ENCODE measurements at regions not wholly inside any gene's neighbourhood (a gene's known extent, or its start where the extent isn't known, plus 50 kb on each side); places are given as distances from the start of the nearest gene placed in this dataset.

GRCh38 chr13:33372251-33372919, 86.8 kb upstream of the STARD13 start:
- DNase-seq (ENCODE audit: extremely low read depth, low read depth): no peak
- no peak for TF ChIP-seq CTCF (IDR thresholded peaks at IDR 0.05; ENCODE audit: low read depth, low read length)

GRCh38 chr13:33373624-33374023, 88.1 kb upstream of the STARD13 start:
- TF ChIP-seq CTCF (IDR thresholded peaks at IDR 0.05; ENCODE audit: low read depth, low read length): no peak; the same call in none of the 2 replicates

GRCh38 chr13:33375421-33375820, 89.9 kb upstream of the STARD13 start:
- DNase-seq (ENCODE audit: extremely low read depth, low read depth): no peak
- TF ChIP-seq CTCF (IDR thresholded peaks at IDR 0.05; ENCODE audit: low read depth, low read length): no peak

More at GRCh38 chr13:33373624-33374023, 88.1 kb upstream of the STARD13 start:
- DNase-seq (ENCODE audit: extremely low read depth, low read depth): no peak

GRCh38 chr13:33376212-33376611, 90.7 kb upstream of the STARD13 start:
- no peak for TF ChIP-seq CTCF (IDR thresholded peaks at IDR 0.05; ENCODE audit: low read depth, low read length)
- no peak for DNase-seq (ENCODE audit: extremely low read depth, low read depth)

GRCh38 chr13:33377411-33377810, 91.9 kb upstream of the STARD13 start:
- no peak for DNase-seq (ENCODE audit: extremely low read depth, low read depth)
- no peak for TF ChIP-seq CTCF (IDR thresholded peaks at IDR 0.05; ENCODE audit: low read depth, low read length)

GRCh38 chr13:33377825-33378224, 92.3 kb upstream of the STARD13 start:
- TF ChIP-seq CTCF (IDR thresholded peaks at IDR 0.05; ENCODE audit: low read depth, low read length): no peak
- no peak for DNase-seq (ENCODE audit: extremely low read depth, low read depth)

- no peak for DNase-seq (ENCODE audit: extremely low read depth, low read depth)
- no peak for TF ChIP-seq CTCF (IDR thresholded peaks at IDR 0.05; ENCODE audit: low read depth, low read length)
Measured at GRCh38 chr13:33379608-33380007, 94.1 kb upstream of the STARD13 start.
